ENCODE measurements at regions not wholly inside any gene's neighbourhood (a gene's known extent, or its start where the extent isn't known, plus 50 kb on each side); places are given as distances from the start of the nearest gene placed in this dataset.
"Not testable (repeated sequence)": the region's sequence is repeated elsewhere in the genome, so short reads cannot be mapped to it uniquely, and the experiment has no call there.

GRCh38 chrX:66902081-66902480 lies 263.2 kb upstream of the EDA2R start:
- no peak for DNase-seq

GRCh38 chrX:66900886-66901285 lies 262.0 kb upstream of the EDA2R start:
- DNase-seq = no peak

GRCh38 chrX:66892004-66892403 lies 253.1 kb upstream of the EDA2R start:
- no peak for DNase-seq

- no peak for DNase-seq
Observed at GRCh38 chrX:66889418-66889817, 250.5 kb upstream of the EDA2R start.

GRCh38 chrX:66882101-66882500 lies 243.2 kb upstream of the EDA2R start:
- no peak for DNase-seq

- DNase-seq = no peak
Observed at GRCh38 chrX:66876776-66877175, 237.9 kb upstream of the EDA2R start.

- no peak for DNase-seq
Observed at GRCh38 chrX:66872771-66873170, 233.9 kb upstream of the EDA2R start.

- no peak for DNase-seq
Observed at GRCh38 chrX:66863721-66864120, 224.8 kb upstream of the EDA2R start.

- DNase-seq = no peak
Observed at GRCh38 chrX:66833426-66833825, 194.5 kb upstream of the EDA2R start.

GRCh38 chrX:66815227-66815626 lies 176.3 kb upstream of the EDA2R start:
- DNase-seq = no peak

- not testable (repeated sequence) for DNase-seq
Observed at GRCh38 chrX:66794514-66794913, 155.6 kb upstream of the EDA2R start.

- DNase-seq = no peak
Observed at GRCh38 chrX:66766318-66766717, 127.4 kb upstream of the EDA2R start.

GRCh38 chrX:66760651-66761050 lies 121.8 kb upstream of the EDA2R start:
- DNase-seq = no peak

- no peak for DNase-seq
Observed at GRCh38 chrX:66756717-66757116, 117.8 kb upstream of the EDA2R start.

GRCh38 chrX:66751136-66751782 lies 112.4 kb upstream of the EDA2R start:
- no peak for DNase-seq

GRCh38 chrX:66744519-66744918 lies 105.6 kb upstream of the EDA2R start:
- DNase-seq = not testable (repeated sequence)

- peak; percentile 42 for DNase-seq
Observed at GRCh38 chrX:66731398-66731797, 92.5 kb upstream of the EDA2R start.

- DNase-seq = peak; percentile 59
Observed at GRCh38 chrX:66728818-66729271, 90.0 kb upstream of the EDA2R start.

GRCh38 chrX:66717926-66718325 lies 79.0 kb upstream of the EDA2R start:
- DNase-seq = no peak

- DNase-seq = no peak
Observed at GRCh38 chrX:66698273-66699204, 59.7 kb upstream of the EDA2R start.

GRCh38 chrX:66692512-66692911 lies 53.6 kb upstream of the EDA2R start:
- DNase-seq = not testable (repeated sequence)
